Glomerular endothelial cell (primary cell): ENCODE measurements at regions not wholly inside any gene's neighbourhood (a gene's known extent, or its start where the extent isn't known, plus 50 kb on each side); places are given as distances from the start of the nearest gene placed in this dataset.
"Not testable (repeated sequence)": the region's sequence is repeated elsewhere in the genome, so short reads cannot be mapped to it uniquely, and the experiment has no call there.

Source experiments
- DNase-seq: peaks from one replicate; pipeline ENCODE4 v3.0.0-alpha.2; 2011; ENCODE audit warnings: low read depth, low spot score; ENCODE audit errors: extremely low read depth

DNA sequence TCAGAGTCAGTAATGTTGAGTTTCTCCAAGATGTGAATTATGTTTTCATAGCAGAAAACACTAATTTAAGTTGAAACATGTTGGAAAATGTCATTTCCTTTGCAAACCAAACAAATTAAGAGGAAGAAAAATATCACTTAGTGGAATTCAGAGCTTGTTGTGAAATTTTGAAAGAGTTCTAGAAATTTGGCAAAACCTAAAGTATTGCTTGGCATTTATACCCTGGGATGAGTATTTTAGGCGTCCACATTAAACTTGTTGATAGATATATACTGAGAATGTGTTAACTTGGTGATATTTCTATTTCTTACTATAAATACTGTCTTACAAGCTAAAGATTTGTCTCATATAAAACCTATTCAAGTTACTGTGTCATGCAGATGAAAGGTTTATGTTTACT lies 335.2 kb downstream of the NSUN3 start:
- no peak for DNase-seq

DNA sequence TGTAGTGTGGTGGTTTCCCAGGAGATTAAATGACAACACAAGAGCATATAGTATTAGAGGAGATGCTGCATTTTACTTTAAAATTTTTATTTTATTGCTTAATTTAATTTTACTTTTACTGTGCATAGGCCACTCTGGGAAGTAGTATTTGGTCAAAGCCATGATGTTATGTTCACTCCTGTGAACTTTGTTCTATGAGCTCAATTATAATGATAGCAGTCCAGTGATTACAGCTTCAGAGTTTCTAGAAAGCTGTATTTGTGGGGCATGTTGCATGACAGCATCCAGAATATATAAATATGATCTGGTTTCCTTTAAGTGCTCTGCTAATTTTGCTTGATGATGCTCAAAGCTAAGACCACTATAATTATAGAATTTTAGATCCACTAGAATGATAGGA lies 338.6 kb downstream of the NSUN3 start:
- DNase-seq = no peak

DNA sequence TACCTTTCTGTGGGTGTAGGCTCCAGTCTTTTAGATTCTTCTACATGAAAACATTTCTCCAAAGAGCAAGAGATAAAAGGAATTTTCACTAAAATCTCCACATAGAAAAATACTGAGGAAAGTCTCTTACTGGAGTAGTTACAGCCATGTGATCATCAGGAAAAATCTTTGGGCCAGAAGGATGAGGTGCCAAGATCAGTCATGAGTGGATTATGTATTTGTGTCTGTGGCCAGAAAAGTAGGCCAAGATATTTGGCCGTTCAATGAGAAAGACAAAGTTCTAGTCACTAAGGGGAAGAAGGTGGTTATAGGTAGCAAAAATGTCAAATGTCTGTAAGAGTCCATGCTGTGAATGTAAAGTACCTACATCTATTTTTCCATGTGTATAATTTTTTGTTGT lies 339.3 kb downstream of the NSUN3 start:
- no peak for DNase-seq

DNA sequence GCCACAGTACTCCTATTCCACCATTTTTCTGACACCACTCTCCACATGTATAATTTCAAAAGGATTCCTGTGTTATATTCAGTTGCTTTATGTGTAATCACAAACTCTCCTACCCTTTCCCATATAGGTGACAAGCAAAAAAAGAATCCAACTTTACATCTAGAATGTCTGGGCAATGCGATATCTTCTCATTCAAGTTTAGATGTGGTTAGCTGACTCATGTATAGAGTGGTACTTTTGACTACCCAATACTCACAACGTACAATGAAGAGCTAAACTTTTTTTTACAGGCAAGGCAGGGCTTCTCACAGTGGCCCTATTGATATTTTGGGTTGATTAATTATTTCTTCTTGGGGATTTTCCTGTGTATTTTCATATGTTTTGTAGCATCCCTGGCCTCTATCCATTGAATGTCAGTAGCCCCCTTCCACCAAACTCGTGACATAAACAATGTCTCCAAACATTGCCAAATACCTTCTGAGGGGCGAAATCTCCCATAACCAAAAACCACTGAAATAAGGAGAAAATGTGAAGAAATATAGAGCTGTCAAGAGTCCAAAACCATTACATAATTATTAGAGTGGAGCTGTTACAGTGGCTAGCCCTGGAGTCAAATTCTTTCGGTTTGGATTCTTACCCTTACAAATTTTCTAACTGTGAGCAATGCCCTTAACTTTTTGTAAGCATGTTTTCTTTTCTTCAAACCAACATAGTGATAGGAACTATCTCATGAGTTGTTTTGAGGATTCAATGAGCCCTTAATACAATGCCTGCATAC lies 342.6 kb downstream of the NSUN3 start:
- DNase-seq = no peak

DNA sequence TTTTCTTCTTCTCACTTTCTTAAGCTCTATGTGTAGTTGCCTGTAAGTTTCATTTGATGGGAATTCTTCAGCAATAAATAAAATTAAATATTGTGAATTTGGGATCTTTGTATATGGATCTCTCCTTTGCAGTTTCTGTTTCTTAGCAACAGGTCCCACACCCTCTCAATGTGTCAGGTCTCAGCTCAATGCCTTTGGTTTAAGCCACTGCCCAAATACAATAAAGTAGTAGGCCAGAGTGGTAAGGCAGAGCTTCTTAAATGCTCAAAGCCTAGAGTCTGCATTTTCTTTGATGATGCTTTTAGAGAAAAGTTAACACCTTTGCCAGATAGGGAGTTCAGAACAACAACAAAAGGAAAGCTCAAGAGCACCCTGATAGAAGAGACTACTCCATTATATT lies 343.7 kb downstream of the NSUN3 start:
- no peak for DNase-seq

DNA sequence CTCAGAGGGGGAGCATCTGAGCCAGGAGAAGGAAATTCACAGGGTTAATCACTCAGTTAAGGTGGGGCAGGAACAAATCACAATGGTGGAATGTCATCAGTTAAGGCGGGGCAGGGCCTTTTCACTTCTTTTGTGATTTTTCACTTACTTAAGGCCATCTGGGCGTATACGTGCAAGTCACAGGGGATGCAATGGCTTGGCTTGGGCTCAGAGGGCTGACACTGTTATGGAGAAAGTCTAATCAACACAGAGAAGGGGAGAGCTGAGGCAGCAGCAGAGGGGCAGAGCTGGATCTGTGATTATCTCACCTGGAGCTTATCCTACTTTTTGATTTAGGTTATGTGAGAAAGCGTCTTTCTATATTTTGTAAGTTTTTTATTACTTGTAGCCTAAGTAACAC lies 350.1 kb downstream of the NSUN3 start:
- not testable (repeated sequence) for DNase-seq

DNA sequence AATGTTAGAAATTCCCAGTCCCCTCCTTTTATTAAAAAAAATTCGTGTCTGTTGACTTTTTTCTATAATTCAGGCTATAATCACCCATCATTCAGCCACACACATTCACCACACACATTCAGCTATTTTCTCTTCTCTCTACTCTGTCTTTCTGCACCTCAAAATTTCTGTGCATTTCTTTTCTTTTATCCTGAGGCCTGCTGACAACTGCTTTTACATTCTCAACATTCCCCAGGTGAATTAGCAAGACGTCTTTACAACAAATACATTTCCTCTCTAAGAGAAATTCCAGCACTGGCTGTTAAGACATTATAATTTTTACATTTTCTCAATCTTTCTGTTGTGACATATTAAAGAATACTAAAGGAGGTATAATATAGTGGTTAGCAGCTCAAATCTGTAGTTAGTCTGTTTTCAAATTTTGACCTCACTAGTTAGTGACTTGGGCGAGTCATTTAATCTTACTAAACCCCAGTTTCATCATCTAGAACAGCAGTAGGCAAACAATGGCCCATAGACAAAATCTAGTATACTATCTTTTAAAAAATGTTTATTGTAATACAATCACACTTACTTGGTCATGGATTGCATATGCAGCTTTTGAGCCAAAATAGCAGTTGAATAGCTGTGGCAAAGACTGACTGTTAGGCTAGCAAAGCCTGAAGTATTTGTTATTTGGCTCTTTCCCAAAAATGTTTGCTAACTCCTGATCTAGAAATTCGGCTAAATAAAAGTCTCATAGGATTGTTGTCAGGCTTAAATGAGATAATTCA lies 350.7 kb downstream of the NSUN3 start:
- DNase-seq = no peak

DNA sequence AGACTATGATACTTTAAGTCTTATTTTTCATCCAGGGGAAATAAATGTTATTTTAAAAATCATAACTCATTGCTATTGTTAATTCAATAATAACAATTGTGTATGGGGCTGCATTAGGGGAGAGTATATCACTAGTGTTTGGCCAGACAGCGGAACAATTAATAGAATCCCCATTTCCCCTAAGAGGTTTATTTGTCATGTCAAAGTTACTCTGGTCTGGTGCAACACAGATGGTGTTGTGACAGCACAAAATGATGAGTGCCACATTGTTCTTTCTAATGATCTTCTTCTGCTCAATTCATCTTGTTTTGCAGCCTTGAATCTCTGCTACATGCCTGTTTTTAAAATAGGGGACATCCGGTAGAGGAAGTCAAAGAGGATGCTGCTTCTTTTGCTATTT lies 351.6 kb downstream of the NSUN3 start:
- DNase-seq = no peak

DNA sequence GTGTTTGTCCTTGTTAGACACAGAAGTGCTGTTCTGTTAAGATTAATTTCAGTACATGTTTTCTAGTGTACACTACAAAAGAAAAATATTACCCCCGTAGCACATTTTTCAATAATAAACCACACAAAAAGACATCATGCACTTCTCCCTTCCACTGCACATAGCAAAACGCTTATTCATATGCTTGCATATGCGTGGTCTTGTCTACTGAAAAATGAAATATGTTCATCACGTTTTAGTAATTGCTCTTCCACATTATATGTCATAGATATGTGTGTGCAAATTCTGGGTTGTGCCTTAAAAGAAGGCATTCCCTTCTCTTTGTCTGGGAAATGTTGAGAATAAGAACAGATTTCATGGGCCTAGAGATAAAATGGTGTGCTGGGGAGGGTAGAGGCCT lies 353.9 kb downstream of the NSUN3 start:
- DNase-seq = no peak

DNA sequence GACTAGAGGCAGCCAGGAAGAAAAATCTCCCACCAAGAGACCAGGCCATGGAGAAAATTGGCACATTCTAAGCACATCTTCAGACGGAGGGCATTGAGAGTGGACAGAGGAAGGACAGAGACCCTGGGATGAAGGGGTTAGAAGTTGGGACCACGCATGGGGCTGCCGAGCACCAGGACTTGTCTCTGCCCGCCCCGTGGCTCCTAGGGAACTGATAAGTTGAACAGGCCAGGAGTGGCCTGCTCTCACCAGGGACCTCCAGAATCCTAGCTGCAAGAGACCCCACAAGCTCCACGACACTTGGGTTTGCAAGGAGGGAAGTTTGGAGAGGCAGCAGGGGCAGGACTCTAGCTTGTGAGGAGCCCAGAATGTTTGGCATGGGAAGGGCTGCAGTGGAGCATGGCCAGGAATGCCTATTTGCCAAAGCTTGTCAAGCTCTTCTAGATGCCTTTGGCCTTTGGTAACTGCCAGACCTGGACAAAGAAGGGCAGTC lies 355.1 kb downstream of the NSUN3 start:
- no peak for DNase-seq

DNA sequence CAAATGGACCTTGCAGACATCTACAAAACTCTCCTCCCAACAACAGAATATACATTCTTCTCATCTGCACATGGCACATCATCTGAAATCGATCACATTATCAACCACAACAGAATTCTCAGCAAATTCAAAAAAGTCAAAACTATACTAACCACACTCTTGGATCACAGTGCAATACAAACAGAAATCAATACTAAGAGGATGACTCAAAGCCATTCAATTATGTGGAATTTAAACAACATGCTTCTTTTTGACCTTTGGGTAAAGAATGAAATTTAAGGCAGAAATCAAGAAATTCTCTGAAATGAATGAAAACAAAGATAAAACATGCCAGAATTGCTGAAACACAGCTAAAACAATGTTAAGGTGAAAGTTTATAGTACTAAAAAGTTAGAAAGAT lies 358.1 kb downstream of the NSUN3 start:
- no peak for DNase-seq

DNA sequence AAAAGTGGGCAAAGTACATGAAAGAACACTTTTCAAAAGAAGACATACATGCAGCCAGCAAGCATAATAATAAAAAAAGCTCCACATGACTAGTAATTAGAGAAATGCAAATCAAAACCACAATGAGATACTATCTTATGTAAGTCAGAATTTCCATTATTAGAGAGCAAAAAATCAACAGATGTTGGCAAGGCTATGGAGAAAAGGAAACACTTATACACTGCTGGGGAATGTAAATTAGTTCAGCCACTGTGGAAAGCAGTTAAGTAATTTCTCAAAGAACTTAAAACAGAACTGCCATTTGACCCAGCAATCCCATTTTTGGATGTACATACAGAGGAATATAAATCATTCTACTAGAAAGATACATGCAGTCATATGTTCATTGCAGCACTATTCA lies 360.7 kb downstream of the NSUN3 start:
- no peak for DNase-seq

DNA sequence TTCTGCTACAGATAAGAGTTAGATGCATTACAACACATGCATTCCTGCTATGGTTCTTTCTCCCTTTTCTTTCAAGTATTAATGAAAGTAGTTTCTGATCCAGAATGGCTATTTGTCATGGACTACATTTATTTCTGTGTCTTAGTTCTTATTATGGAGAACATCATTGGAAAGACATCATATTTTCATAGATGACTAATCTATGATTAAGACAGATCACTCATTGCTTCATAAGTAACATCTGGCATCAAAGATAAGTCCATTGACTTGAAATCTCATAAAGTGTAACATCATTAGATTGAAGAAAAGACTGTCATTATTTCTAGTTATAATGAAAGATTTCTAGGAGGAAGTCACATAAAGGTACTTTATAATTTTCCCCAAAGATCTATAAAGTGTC lies 366.7 kb downstream of the NSUN3 start:
- no peak for DNase-seq

DNA sequence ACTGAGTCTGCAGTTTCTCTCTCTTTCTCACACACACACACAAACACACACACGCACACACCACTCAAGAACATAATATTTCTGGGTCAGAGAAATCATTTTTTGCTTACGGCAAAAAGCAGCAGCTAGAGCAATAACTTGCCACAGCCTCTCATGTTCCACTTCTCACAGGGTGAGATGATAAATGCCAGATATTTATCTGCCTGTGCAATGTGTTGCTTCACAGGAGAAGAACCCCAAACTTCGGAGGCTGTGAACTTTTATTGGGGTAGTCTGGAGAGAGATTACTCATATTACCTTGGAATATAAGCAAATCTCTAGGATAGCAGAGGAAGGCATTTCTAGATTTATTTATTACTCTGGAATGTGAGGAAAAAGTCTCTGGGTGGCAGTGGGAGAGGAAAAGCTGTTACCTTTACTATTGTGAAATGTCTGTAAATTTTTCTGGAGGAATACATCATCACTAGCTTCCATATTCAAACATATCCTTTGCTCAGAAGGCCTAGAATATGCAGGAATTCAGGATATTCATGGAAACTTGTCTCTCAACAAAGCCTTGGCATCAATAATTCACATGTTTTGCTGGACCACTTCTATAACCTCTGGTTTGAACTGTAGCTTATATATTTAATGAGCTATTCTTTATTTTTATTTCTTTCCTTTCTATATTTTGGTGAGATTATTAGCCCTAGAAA lies 369.2 kb downstream of the NSUN3 start:
- DNase-seq = no peak

DNA sequence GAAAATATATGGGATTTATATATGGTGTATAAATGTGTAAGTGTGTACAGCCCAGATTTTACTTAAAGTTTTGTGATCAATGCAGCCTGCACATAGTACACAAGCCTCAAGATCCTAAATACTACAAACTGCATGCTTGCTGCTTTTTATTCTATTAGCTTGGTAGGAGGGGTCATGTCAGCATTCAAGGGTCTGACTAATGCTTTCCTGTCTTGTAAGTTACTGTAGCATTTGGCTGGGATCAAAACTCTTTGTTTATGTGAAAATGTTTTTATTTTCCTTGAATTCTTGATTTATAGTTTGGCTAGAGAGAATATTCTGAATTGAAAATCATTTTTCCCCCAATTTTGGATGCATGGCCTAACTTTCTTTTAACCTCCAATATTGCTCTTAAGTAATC lies 370.9 kb downstream of the NSUN3 start:
- DNase-seq = no peak

DNA sequence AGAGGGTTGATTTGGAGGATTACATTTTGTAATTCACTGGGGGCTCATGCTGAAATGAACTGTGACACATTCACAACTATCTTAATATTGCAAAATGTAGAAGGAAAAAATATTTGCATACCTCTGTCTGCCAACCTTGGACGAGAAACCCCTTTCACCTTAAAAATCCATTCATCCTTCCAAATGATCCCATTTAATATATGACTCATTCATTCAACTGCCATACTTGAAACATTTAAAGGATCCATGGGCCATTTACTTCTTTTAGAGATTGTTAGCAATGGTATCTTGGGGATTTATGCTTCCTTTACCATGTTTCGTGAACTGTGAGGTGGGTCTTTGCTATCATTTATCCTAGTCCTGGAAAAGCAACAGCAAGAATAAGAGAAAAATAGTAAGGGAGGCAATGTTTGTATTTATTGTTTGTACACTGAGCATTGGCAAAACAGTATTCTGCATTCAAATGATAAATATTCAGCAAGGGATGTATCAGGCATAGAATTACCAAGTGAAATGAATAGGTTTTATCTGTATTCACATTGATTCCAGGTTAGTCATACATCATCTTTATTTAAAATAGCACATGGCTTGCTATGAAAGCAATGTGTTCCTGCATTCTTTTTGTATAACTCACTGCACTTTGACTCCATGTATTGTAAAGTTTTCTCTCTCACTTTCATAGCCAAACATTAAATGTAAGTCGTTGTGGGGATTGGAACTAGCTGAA lies 378.1 kb downstream of the NSUN3 start:
- DNase-seq = peak; percentile 5

DNA sequence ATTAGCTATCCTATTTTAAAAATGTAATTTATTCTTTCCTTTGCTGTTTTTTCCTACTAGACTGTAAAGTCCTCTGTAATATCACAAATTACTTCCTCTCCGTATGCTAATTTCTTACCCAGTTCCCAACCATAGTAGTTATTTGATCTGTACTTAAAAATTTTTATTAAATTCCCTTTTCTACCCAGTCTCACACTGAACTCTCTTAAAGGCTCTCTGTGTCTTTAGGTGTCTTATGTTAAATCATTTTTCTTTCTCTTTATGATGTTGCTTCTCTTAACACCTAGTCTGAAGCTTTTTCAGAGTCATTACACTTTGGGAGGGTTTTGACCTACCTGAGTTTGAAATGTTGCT lies 378.6 kb downstream of the NSUN3 start:
- no peak for DNase-seq

DNA sequence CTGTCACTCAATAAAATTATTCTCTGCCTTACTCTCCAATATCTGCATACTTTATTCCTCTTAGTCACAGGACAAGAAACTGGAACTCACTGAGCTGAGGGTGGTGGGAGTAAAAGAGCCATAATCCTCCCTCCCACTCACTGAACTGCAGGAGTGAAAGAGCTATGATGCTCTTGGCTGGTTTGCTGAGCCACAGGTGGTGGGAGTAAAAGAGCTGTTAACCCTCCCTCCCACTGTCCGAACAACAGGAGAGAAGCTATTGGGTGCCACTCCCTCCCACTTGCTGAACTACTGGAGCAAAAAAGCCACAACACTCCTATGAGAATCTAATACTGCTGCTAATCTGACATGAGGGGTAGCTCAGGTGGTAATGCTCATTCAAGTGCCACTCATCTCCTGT lies 391.0 kb downstream of the NSUN3 start:
- no peak for DNase-seq

DNA sequence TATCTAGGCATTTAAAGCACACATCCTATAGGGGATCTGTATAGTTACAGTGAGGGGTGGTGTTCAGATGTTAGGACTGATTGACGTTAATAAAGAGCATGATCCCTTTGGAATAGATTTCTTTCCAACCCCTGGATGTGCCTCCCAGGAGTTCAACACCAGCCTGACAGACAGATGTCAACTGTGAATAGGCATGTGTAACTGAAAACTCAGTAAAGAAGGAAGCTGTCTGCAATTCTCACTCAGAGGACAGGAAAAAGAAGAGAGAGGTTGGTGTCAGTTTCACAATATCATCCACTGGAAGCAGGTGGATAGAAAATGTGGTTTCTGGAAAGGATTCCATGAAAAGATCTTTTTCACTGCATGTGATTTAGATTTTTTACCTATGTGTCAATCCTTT lies 396.3 kb downstream of the NSUN3 start:
- no peak for DNase-seq

DNA sequence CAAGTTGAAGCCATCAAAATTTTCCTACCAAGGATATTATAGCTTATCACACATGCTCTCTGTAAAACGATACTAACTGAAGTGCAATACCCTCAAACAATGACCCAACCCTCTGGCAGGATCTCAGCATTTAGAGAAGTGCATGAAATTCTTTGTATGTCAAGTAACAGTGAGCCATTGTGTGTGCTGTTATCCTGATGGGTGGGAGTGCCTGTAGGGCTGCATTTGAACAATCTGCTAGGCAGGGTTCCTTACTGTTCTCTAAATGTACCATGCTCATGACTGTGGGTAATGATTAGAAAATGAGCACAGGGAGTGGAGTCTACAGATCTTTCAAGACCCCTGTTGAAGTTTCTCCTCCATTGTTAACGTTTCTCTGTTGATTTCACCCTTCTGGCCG lies 398.1 kb downstream of the NSUN3 start:
- DNase-seq = no peak

DNA sequence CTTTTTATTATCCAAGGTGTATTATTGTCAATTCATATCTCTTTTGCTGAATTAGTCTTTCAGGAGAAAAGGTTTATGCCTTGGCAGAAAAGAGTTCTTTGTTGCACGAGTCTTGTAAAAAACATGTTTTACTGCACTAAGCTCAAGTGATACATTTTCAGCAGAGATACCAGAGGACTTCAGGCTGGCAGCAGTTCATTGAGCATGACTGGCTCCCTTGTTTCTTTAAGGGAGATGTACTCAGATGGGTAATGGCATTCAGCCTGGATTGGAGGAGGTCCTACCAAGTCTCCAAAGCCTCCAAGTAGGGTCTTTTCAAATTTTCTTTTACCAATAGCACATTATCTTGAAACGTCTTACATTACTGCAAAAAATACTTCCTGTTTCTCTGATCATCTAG lies 400.1 kb downstream of the NSUN3 start:
- no peak for DNase-seq
